H9 (cell line): ENCODE measurements at regions not wholly inside any gene's neighbourhood (a gene's known extent, or its start where the extent isn't known, plus 50 kb on each side); places are given as distances from the start of the nearest gene placed in this dataset.

Experiments used
- DNase-seq: peaks from one replicate; pipeline ENCODE4 v3.0.0-alpha.2; 2017
- H2AFZ ChIP-seq: one replicate; pipeline ENCODE4 v1.6.1; 2013; ENCODE audit warnings: mild to moderate bottlenecking, low read length, control low read depth, moderate library complexity
- H2AK5ac ChIP-seq: 2 replicates; pipeline ENCODE4 v1.6.1; 2013; ENCODE audit warnings: low read length, control low read depth, mixed read lengths; ENCODE audit not compliant: insufficient read length
- H2BK120ac ChIP-seq: one replicate; pipeline ENCODE4 v1.6.1; 2013; ENCODE audit warnings: low read depth, mild to moderate bottlenecking, low read length, control low read depth, inconsistent platforms; ENCODE audit not compliant: poor library complexity, severe bottlenecking
- H2BK12ac ChIP-seq: 2 replicates; pipeline ENCODE4 v1.6.1; 2013; ENCODE audit warnings: low read length, control low read depth, mixed read lengths, low read depth; ENCODE audit not compliant: insufficient read length
- H2BK15ac ChIP-seq: 2 replicates; pipeline ENCODE4 v1.6.1; 2013; ENCODE audit warnings: low read depth, low read length, control low read depth
- H2BK20ac ChIP-seq: one replicate; pipeline ENCODE4 v1.6.1; 2013; ENCODE audit warnings: low read depth, mild to moderate bottlenecking, low read length, control low read depth, inconsistent platforms; ENCODE audit not compliant: poor library complexity, severe bottlenecking
- H2BK5ac ChIP-seq: 2 replicates; pipeline ENCODE4 v1.6.1; 2013; ENCODE audit warnings: low read length, control low read depth, mixed read lengths; ENCODE audit not compliant: insufficient read length
- H3K14ac ChIP-seq: 2 replicates; pipeline ENCODE4 v1.6.1; 2013; ENCODE audit warnings: low read length, control low read depth; ENCODE audit not compliant: insufficient read depth
- H3K18ac ChIP-seq: 2 replicates; pipeline ENCODE4 v1.6.1; 2013; ENCODE audit warnings: low read depth, mild to moderate bottlenecking, mixed read lengths, low read length, control low read depth; ENCODE audit not compliant: insufficient read length
- H3K23ac ChIP-seq: 2 replicates; pipeline ENCODE4 v1.6.1; 2013; ENCODE audit warnings: low read length, control low read depth, mixed read lengths, low read depth; ENCODE audit not compliant: insufficient read length
- H3K23me2 ChIP-seq: 2 replicates; pipeline ENCODE4 v1.6.1; 2013; ENCODE audit warnings: low read depth, mild to moderate bottlenecking, mixed read lengths, low read length, control low read depth; ENCODE audit not compliant: insufficient read length, poor library complexity, severe bottlenecking
- H3K27ac ChIP-seq: 2 replicates; pipeline ENCODE4 v1.5.1; 2013; ENCODE audit warnings: low read length, control low read depth, mixed read lengths, low read depth; ENCODE audit not compliant: insufficient read length
- H3K27me3 ChIP-seq: 2 replicates; pipeline ENCODE4 v1.6.1; 2013; ENCODE audit warnings: low read length, control low read depth, inconsistent platforms; ENCODE audit not compliant: insufficient read depth
- H3K4ac ChIP-seq: 2 replicates; pipeline ENCODE4 v1.6.1; 2013; ENCODE audit warnings: low read depth, mild to moderate bottlenecking, control low read depth, inconsistent platforms, low read length, moderate library complexity
- H3K4me1 ChIP-seq: 2 replicates; pipeline ENCODE4 v1.6.1; 2013; ENCODE audit warnings: low read length, control low read depth, inconsistent platforms; ENCODE audit not compliant: insufficient read depth
- H3K4me2 ChIP-seq: 2 replicates; pipeline ENCODE4 v1.6.1; 2013; ENCODE audit warnings: low read length, control low read depth, mixed read lengths; ENCODE audit not compliant: insufficient read length, insufficient read depth
- H3K56ac ChIP-seq: 2 replicates; pipeline ENCODE4 v1.6.1; 2013; ENCODE audit warnings: low read depth, mild to moderate bottlenecking, mixed read lengths, low read length, control low read depth; ENCODE audit not compliant: insufficient read length
- H3K79me1 ChIP-seq: 2 replicates; pipeline ENCODE4 v1.6.1; 2013; ENCODE audit warnings: low read depth, mild to moderate bottlenecking, moderate library complexity, low read length, control low read depth, inconsistent platforms; ENCODE audit not compliant: insufficient read depth, poor library complexity, severe bottlenecking
- H3K79me2 ChIP-seq: 2 replicates; pipeline ENCODE4 v1.6.1; 2013; ENCODE audit warnings: low read length, control low read depth, inconsistent platforms; ENCODE audit not compliant: insufficient read depth
- H3K9ac ChIP-seq: 2 replicates; pipeline ENCODE4 v1.6.1; 2013; ENCODE audit warnings: low read length, control low read depth, mixed read lengths; ENCODE audit not compliant: insufficient read length; ENCODE audit errors: extremely low read depth
- H3K9me3 ChIP-seq: one replicate; pipeline ENCODE4 v1.6.1; 2013; ENCODE audit warnings: low read depth, low read length, inconsistent platforms; ENCODE audit not compliant: control insufficient read depth
- H3T11ph ChIP-seq: one replicate; pipeline ENCODE4 v1.6.1; 2013; ENCODE audit warnings: mild to moderate bottlenecking, low read length, control low read depth, inconsistent platforms
- H4K20me1 ChIP-seq: one replicate; pipeline ENCODE4 v1.6.1; 2013; ENCODE audit not compliant: control insufficient read depth, insufficient read length, insufficient read depth
- H4K5ac ChIP-seq: 2 replicates; pipeline ENCODE4 v1.6.1; 2013; ENCODE audit warnings: low read depth, mild to moderate bottlenecking, mixed read lengths, low read length, control low read depth; ENCODE audit not compliant: insufficient read length
- H4K8ac ChIP-seq: replicated peaks from 2 replicates; pipeline ENCODE4 v1.6.1; 2013; ENCODE audit warnings: low read length, control low read depth, mixed read lengths, low read depth; ENCODE audit not compliant: insufficient read length
- H4K91ac ChIP-seq: 2 replicates; pipeline ENCODE4 v1.6.1; 2013; ENCODE audit warnings: low read depth, mild to moderate bottlenecking, moderate library complexity, mixed read lengths, low read length, control low read depth; ENCODE audit not compliant: insufficient read length
- H3K27ac Mint-ChIP-seq, 3 experiments: 2 replicates in 2 of 3; 3 replicates in 1 of 3; pipeline ENCODE4 v1.8.0; 2020 to 2021; ENCODE audit warnings: mixed read lengths in 3 of 3, mild to moderate bottlenecking in 1 of 3, moderate library complexity in 1 of 3
- H3K27me3 Mint-ChIP-seq: 2 replicates; pipeline ENCODE4 v1.8.0; 2021; ENCODE audit warnings: low read depth, mild to moderate bottlenecking, moderate library complexity, mixed read lengths
- H3K36me3 Mint-ChIP-seq, 3 experiments: 2 replicates in 2 of 3; 3 replicates in 1 of 3; pipeline ENCODE4 v1.8.0; 2020 to 2021; ENCODE audit warnings: low read depth in 3 of 3, mixed read lengths in 3 of 3; ENCODE audit not compliant: insufficient read depth in 1 of 3
- H3K4me1 Mint-ChIP-seq, 2 experiments: 2 replicates each; pipeline ENCODE4 v1.8.0; 2020; ENCODE audit warnings: mixed read lengths in 2 of 2
- H3K4me3 Mint-ChIP-seq, 2 experiments: 2 replicates in 1 of 2; 3 replicates in 1 of 2; pipeline ENCODE4 v1.8.0; 2020 to 2021; ENCODE audit warnings: mild to moderate bottlenecking in 2 of 2, mixed read lengths in 2 of 2, moderate library complexity in 1 of 2
- H3K9me3 Mint-ChIP-seq, 2 experiments: 2 replicates in 1 of 2; 3 replicates in 1 of 2; pipeline ENCODE4 v1.8.0; 2020; ENCODE audit warnings: mild to moderate bottlenecking in 2 of 2, mixed read lengths in 2 of 2, moderate library complexity in 1 of 2
- WGBS: extraction: QIAGEN DNeasy Blood & Tissue Kit; methylation state at CpG from one replicate; pipeline ENCODE4 v1.1.7; 2013; ENCODE audit warnings: missing lambda C conversion rate, low lambda C conversion rate, mixed read lengths; ENCODE audit not compliant: insufficient read length; ENCODE audit errors: extremely low coverage; 5-methylcytosine and 5-hydroxymethylcytosine counted together
- TF ChIP-seq, protein P1 (sequence below): fragments of 200-600 bp; sonication (generic); conservative IDR thresholded peaks from 3 replicates; pipeline ENCODE4 v1.8.0; 2021; ENCODE audit warnings: antibody characterized with exemption, mild to moderate bottlenecking

DNA sequence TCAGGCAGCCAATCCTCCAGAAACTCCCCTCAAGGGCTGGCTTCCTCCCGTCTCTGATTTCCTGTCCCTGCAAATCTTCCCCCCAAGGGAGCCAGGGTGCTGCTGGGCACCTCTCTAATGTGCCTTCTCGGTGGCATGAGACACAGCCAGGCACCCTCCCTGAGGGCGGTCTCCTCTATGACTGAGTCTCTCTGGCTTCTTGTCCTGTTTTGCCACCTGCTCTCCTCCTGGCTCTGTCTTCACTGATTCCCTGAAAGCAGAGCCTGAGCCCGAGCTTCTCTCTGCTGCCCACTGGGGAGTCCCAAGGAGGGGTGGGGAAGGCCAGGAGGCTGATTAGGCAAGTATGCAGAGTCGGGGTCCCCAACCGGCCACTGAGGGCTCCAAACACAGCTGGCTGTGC lies 60.4 kb upstream of the INSIG1 start:
- WGBS = no CpG with 5 or more reads among the region's 6 CpGs
- Mint-ChIP-seq H3K27me3 (peaks cover 8% of the 10 kb centered on the region), H3K36me3 (peaks cover 0 to 7% (median 5%) of the 10 kb centered on the region in 3 experiments; a peak in 2 of 7 replicates), H3K9me3 (peaks cover 9 to 16% of the 10 kb centered on the region in 2 experiments; a peak in 4 of 5 replicates), H3K27ac (peak overlapping the region in 1 of 3 experiments; percentile 48; a peak in 2 of 7 replicates), H3K4me1 (peaks cover 15 to 21% of the 10 kb centered on the region in 2 experiments), H3K4me3 (no peak overlapping the region)
- no peaks in the 10 kb centered on the region for H3K9me3 ChIP-seq
- no peak overlapping the region for H3K27ac ChIP-seq
- no peak overlapping the region for H2AK5ac ChIP-seq
- no peaks in the 10 kb centered on the region for H3K27me3 ChIP-seq
- H3K9ac ChIP-seq = no peak overlapping the region
- TF ChIP-seq, protein P1, sequence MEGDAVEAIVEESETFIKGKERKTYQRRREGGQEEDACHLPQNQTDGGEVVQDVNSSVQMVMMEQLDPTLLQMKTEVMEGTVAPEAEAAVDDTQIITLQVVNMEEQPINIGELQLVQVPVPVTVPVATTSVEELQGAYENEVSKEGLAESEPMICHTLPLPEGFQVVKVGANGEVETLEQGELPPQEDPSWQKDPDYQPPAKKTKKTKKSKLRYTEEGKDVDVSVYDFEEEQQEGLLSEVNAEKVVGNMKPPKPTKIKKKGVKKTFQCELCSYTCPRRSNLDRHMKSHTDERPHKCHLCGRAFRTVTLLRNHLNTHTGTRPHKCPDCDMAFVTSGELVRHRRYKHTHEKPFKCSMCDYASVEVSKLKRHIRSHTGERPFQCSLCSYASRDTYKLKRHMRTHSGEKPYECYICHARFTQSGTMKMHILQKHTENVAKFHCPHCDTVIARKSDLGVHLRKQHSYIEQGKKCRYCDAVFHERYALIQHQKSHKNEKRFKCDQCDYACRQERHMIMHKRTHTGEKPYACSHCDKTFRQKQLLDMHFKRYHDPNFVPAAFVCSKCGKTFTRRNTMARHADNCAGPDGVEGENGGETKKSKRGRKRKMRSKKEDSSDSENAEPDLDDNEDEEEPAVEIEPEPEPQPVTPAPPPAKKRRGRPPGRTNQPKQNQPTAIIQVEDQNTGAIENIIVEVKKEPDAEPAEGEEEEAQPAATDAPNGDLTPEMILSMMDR = no peak
- H2BK15ac ChIP-seq = no peak overlapping the region
- H3K4ac ChIP-seq = no peak overlapping the region
- no peak overlapping the region for H3K23ac ChIP-seq
- H2BK120ac ChIP-seq = no peak overlapping the region
- H4K8ac ChIP-seq = no peak overlapping the region
- H3K4me1 ChIP-seq = peaks cover 3% of the 10 kb centered on the region; the same call in 1 of the 2 replicates
- H3K14ac ChIP-seq = no peak overlapping the region
- no peak overlapping the region for H3K4me2 ChIP-seq
- no peak overlapping the region for H2BK5ac ChIP-seq
- H4K5ac ChIP-seq = no peak overlapping the region
- H4K91ac ChIP-seq = no peak overlapping the region
- no peak overlapping the region for H3T11ph ChIP-seq
- H2BK20ac ChIP-seq = no peak overlapping the region
- no peak overlapping the region for H2AFZ ChIP-seq
- H3K79me2 ChIP-seq = no peaks in the 10 kb centered on the region
- DNase-seq = no peak
- no peak overlapping the region for H2BK12ac ChIP-seq
- no peaks in the 10 kb centered on the region for H3K79me1 ChIP-seq
- no peaks in the 10 kb centered on the region for H3K23me2 ChIP-seq
- no peak overlapping the region for H3K56ac ChIP-seq
- peaks cover 2% of the 10 kb centered on the region for H4K20me1 ChIP-seq
- no peak overlapping the region for H3K18ac ChIP-seq
